WTC11 (cell line): ENCODE measurements at regions not wholly inside any gene's neighbourhood (a gene's known extent, or its start where the extent isn't known, plus 50 kb on each side); places are given as distances from the start of the nearest gene placed in this dataset.

ENCODE experiments used
- ATAC-seq: fragments of 200-7000 bp; cut with Tn5 transposase; 2 replicates; pipeline ENCODE4 v1.10.0; 2021; ENCODE audit warnings: mild to moderate bottlenecking, moderate library complexity
- CTCF ChIA-PET: fragments of 300-600 bp; sonication (Branson Sonifier 250); formaldehyde crosslinking; loops from one replicate; lab custom pipeline; 2021; ENCODE audit warnings: antibody characterized with exemption; lab: Charles Lee
- POLR2A ChIA-PET: fragments of 350-600 bp; sonication (Branson Sonifier 250); formaldehyde crosslinking; loops from one replicate; lab custom pipeline; 2021; ENCODE audit warnings: antibody characterized with exemption; lab: Charles Lee
- DNase-seq: peaks from one replicate; pipeline ENCODE4 v3.0.0; 2021; ENCODE audit warnings: low spot score
- H3K27ac Mint-ChIP-seq: 2 replicates; pipeline ENCODE4 v1.8.0; 2021; ENCODE audit warnings: mixed read lengths
- H3K27me3 Mint-ChIP-seq: 2 replicates; pipeline ENCODE4 v1.8.0; 2021; ENCODE audit warnings: low read depth, mild to moderate bottlenecking, moderate library complexity, mixed read lengths
- H3K36me3 Mint-ChIP-seq: 2 replicates; pipeline ENCODE4 v1.8.0; 2021; ENCODE audit warnings: mixed read lengths
- H3K4me1 Mint-ChIP-seq: 2 replicates; pipeline ENCODE4 v1.8.0; 2022; ENCODE audit warnings: mixed read lengths
- H3K4me3 Mint-ChIP-seq: 2 replicates; pipeline ENCODE4 v1.8.0; 2021; ENCODE audit warnings: mild to moderate bottlenecking, moderate library complexity, mixed read lengths
- H3K9me3 Mint-ChIP-seq: 2 replicates; pipeline ENCODE4 v1.8.0; 2021; ENCODE audit warnings: mixed read lengths
- ARID4B ChIP-seq: sonication (generic); formaldehyde crosslinking; IDR thresholded peaks from 2 replicates; pipeline ENCODE4 v1.8.0; 2023; ENCODE audit warnings: missing genetic modification reagents, mild to moderate bottlenecking, borderline replicate concordance
- ATF6 ChIP-seq: sonication (generic); formaldehyde crosslinking; IDR thresholded peaks from 2 replicates; pipeline ENCODE4 v1.8.1; 2023; ENCODE audit warnings: mild to moderate bottlenecking, missing genetic modification reagents
- CDX4 ChIP-seq: fragments of 250-450 bp; sonication (Bioruptor Pico); IDR thresholded peaks from 2 replicates; pipeline ENCODE4 v1.9.0; 2021; ENCODE audit warnings: moderate library complexity, mild to moderate bottlenecking, inconsistent platforms, borderline replicate concordance
- E2F5 ChIP-seq: sonication (generic); formaldehyde crosslinking; IDR thresholded peaks from 2 replicates; pipeline ENCODE4 v1.8.1; 2022; ENCODE audit warnings: mild to moderate bottlenecking, moderate library complexity, missing genetic modification reagents
- ELF4 ChIP-seq: sonication (generic); formaldehyde crosslinking; IDR thresholded peaks from 2 replicates; pipeline ENCODE4 v1.8.1; 2022; ENCODE audit warnings: low read depth, mild to moderate bottlenecking, moderate library complexity, missing genetic modification reagents
- FOXJ3 ChIP-seq: sonication (generic); formaldehyde crosslinking; IDR thresholded peaks from 2 replicates; pipeline ENCODE4 v1.9.0; 2021; ENCODE audit warnings: missing genetic modification reagents, mild to moderate bottlenecking, borderline replicate concordance
- IRF2 ChIP-seq: sonication (generic); formaldehyde crosslinking; IDR thresholded peaks from 2 replicates; pipeline ENCODE4 v1.8.0; 2022; ENCODE audit warnings: low read depth, missing genetic modification reagents, borderline replicate concordance
- MYBL2 ChIP-seq: sonication (generic); formaldehyde crosslinking; IDR thresholded peaks from 2 replicates; pipeline ENCODE4 v1.8.1; 2023; ENCODE audit warnings: mild to moderate bottlenecking, moderate library complexity, missing genetic modification reagents
- NR2C2 ChIP-seq: sonication (generic); formaldehyde crosslinking; IDR thresholded peaks from 2 replicates; pipeline ENCODE4 v1.8.0; 2022; ENCODE audit warnings: mild to moderate bottlenecking, missing genetic modification reagents
- OVOL2 ChIP-seq: fragments of 250-450 bp; sonication (Bioruptor Pico); IDR thresholded peaks from 2 replicates; pipeline ENCODE4 v1.9.0; 2021; ENCODE audit warnings: mild to moderate bottlenecking, borderline replicate concordance
- PREB ChIP-seq: sonication (generic); formaldehyde crosslinking; IDR thresholded peaks from 2 replicates; pipeline ENCODE4 v1.8.1; 2022; ENCODE audit warnings: mild to moderate bottlenecking, missing genetic modification reagents, moderate library complexity, borderline replicate concordance
- PRRX2 ChIP-seq: fragments of 250-450 bp; sonication (Bioruptor Pico); IDR thresholded peaks from 2 replicates; pipeline ENCODE4 v1.8.0; 2021; ENCODE audit warnings: mild to moderate bottlenecking
- ZNF121 ChIP-seq: sonication (generic); formaldehyde crosslinking; IDR thresholded peaks from 2 replicates; pipeline ENCODE4 v1.8.0; 2023; ENCODE audit warnings: missing genetic modification reagents
- ZNF396 ChIP-seq: fragments of 250-450 bp; sonication (Bioruptor Pico); IDR thresholded peaks from 2 replicates; pipeline ENCODE4 v1.8.0; 2021; ENCODE audit warnings: mild to moderate bottlenecking, moderate library complexity, borderline replicate concordance
- ZNF416 ChIP-seq: fragments of 250-450 bp; sonication (Bioruptor Pico); IDR thresholded peaks from 2 replicates; pipeline ENCODE4 v1.9.0; 2021; ENCODE audit warnings: mild to moderate bottlenecking, inconsistent platforms
- ZNF423 ChIP-seq: fragments of 250-450 bp; sonication (Bioruptor Pico); IDR thresholded peaks from 2 replicates; pipeline ENCODE4 v2.1.2; 2022; ENCODE audit warnings: mild to moderate bottlenecking, moderate library complexity
- ZNF671 ChIP-seq: fragments of 250-450 bp; sonication (Bioruptor Pico); IDR thresholded peaks from 2 replicates; pipeline ENCODE4 v1.8.0; 2021; ENCODE audit warnings: mild to moderate bottlenecking

GRCh38 chr1:166628259-166628658 is 211.0 kb upstream of the POGK start:
- POLR2A ChIA-PET = no interaction called here
- no peaks in the 10 kb centered on the region for H3K36me3 Mint-ChIP-seq
- no peak overlapping the region for H3K4me3 Mint-ChIP-seq
- TF ChIP-seq ZNF423 (CRISPR knock-in tag) (no peak), ZNF396 (CRISPR knock-in tag) (no peak), NR2C2 (CRISPR knock-in tag) (no peak), ZNF416 (CRISPR knock-in tag) (no peak), OVOL2 (no peak)
- H3K27ac Mint-ChIP-seq = no peak overlapping the region
- H3K27me3 Mint-ChIP-seq = peaks cover 4% of the 10 kb centered on the region; the same call in 1 of the 2 replicates
- H3K4me1 Mint-ChIP-seq = no peaks in the 10 kb centered on the region
- CTCF ChIA-PET = interaction anchor here (1.2 kb wide), 1 partner anchor 10 kb away, joined by 3 read pairs; no protein-coding TSS in a partner anchor
- no peak for ATAC-seq
- no peak for DNase-seq
- no peaks in the 10 kb centered on the region for H3K9me3 Mint-ChIP-seq

GRCh38 chr1:166629946-166630345 is 209.3 kb upstream of the POGK start:
- Mint-ChIP-seq H3K9me3 (no peaks in the 10 kb centered on the region), H3K4me1 (no peaks in the 10 kb centered on the region), H3K27me3 (no peaks in the 10 kb centered on the region), H3K27ac (no peak overlapping the region), H3K36me3 (no peaks in the 10 kb centered on the region), H3K4me3 (no peak overlapping the region)
- ChIA-PET CTCF (no interaction called here), POLR2A (no interaction called here)
- no peak for TF ChIP-seq ZNF671 (CRISPR knock-in tag)
- no peak for TF ChIP-seq MYBL2 (CRISPR knock-in tag)
- TF ChIP-seq PREB (CRISPR knock-in tag) = no peak
- TF ChIP-seq ATF6 (CRISPR knock-in tag) = no peak
- TF ChIP-seq ZNF121 (CRISPR knock-in tag) = no peak
- TF ChIP-seq PRRX2 (CRISPR knock-in tag) = no peak
- no peak for TF ChIP-seq IRF2
- no peak for TF ChIP-seq ARID4B (CRISPR knock-in tag)
- TF ChIP-seq ELF4 = no peak
- no peak for TF ChIP-seq CDX4 (CRISPR knock-in tag)
- no peak for TF ChIP-seq FOXJ3 (CRISPR knock-in tag)
- TF ChIP-seq E2F5 (CRISPR knock-in tag) = no peak
- DNase-seq = no peak
- no peak for ATAC-seq
